ENCODE measurements at regions not wholly inside any gene's neighbourhood (a gene's known extent, or its start where the extent isn't known, plus 50 kb on each side); places are given as distances from the start of the nearest gene placed in this dataset.

DNA sequence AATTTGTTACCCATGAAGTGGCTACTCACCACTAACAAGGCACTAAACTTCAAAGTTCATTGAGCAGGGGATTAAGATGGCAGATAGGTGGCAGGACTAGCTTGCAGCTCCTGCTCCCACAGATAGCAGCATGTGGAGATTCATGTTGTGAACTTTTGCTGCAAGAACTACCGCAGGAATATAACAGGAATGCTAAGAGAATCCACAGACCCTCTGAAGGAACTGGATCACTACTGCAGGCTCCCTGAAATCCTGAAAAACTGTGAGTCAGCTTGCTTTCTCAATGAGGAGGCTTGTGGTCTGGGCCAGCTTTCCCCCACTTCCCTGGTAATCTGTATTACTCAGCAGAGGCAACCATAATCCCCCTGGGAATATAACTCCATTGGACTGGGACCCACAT, 118.5 kb upstream of the VCX2 start:
- intact Hi-C loops (cut with DNase I; ENCODE audit: low total_unique reads): no loop called here
- no peak for TF ChIP-seq POLR2A (IDR thresholded peaks at IDR 0.05)
- TF ChIP-seq, protein P1, sequence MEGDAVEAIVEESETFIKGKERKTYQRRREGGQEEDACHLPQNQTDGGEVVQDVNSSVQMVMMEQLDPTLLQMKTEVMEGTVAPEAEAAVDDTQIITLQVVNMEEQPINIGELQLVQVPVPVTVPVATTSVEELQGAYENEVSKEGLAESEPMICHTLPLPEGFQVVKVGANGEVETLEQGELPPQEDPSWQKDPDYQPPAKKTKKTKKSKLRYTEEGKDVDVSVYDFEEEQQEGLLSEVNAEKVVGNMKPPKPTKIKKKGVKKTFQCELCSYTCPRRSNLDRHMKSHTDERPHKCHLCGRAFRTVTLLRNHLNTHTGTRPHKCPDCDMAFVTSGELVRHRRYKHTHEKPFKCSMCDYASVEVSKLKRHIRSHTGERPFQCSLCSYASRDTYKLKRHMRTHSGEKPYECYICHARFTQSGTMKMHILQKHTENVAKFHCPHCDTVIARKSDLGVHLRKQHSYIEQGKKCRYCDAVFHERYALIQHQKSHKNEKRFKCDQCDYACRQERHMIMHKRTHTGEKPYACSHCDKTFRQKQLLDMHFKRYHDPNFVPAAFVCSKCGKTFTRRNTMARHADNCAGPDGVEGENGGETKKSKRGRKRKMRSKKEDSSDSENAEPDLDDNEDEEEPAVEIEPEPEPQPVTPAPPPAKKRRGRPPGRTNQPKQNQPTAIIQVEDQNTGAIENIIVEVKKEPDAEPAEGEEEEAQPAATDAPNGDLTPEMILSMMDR (IDR thresholded peaks at IDR 0.05): no peak

DNA sequence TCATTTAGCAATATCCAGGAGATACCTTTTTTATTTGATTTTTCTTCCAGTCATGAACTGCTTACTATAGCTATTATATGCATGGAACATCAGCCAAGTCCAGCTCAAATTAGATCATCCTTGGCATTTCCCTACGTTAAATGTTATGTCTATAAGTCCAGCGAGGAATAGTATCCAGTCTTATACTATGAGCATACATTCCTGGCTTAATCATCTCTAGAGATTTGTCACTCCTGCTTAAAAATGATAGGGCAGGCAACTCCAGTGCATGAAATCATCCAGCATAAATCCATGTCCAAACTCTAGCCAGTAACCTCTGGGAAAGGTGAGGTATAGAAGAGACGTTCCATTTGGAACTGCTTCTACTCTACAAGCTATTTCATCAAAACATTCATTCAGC, 126.7 kb upstream of the VCX2 start:
- H3K27me3 ChIP-seq: no peaks in the 10 kb centered on the region
- H3K9me3 ChIP-seq: no peaks in the 10 kb centered on the region
- TF ChIP-seq, protein P1 (IDR thresholded peaks at IDR 0.05): no peak
- no peak for TF ChIP-seq POLR2A (IDR thresholded peaks at IDR 0.05)
- intact Hi-C loops (cut with DNase I; ENCODE audit: low total_unique reads): no loop called here
- no peak for DNase-seq
- H3K27ac ChIP-seq: no peak overlapping the region
- no peaks in the 10 kb centered on the region for H3K4me1 ChIP-seq
- no peak overlapping the region for H3K4me3 ChIP-seq
- H3K36me3 ChIP-seq: no peaks in the 10 kb centered on the region

More for the DNA sequence above, 118.5 kb upstream of the VCX2 start:
- Histone ChIP-seq H3K4me3 (no peak overlapping the region), H3K27me3 (no peaks in the 10 kb centered on the region), H3K4me1 (no peaks in the 10 kb centered on the region), H3K27ac (no peak overlapping the region), H3K36me3 (no peaks in the 10 kb centered on the region), H3K9me3 (no peaks in the 10 kb centered on the region)
- DNase-seq: no peak

DNA sequence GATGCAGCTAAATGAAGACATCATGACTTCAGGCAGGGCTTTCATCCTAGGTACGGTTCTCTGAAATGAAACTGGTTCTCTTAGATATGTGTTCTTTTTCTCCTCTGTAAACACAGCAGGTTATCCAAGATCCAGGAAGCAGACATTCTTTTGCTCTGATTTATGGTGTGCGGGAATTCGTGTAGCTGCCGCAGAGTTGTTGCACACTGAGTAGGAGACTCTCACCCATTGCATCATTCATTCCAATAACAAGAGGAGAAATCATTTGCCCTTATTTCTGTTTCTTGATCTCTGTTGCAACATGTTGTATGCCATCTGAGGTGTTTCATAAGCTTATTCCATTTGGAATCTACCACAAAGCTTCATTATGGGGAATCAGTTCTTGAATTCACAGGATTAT, 133.6 kb upstream of the VCX2 start:
- intact Hi-C loops (cut with DNase I; ENCODE audit: low total_unique reads): no loop called here
- H3K27ac ChIP-seq: no peak overlapping the region
- no peaks in the 10 kb centered on the region for H3K27me3 ChIP-seq
- TF ChIP-seq, protein P1 (IDR thresholded peaks at IDR 0.05): no peak
- TF ChIP-seq POLR2A (IDR thresholded peaks at IDR 0.05): no peak
- H3K4me1 ChIP-seq: no peaks in the 10 kb centered on the region
- DNase-seq: no peak
- H3K9me3 ChIP-seq: no peaks in the 10 kb centered on the region
- H3K4me3 ChIP-seq: no peak overlapping the region
- H3K36me3 ChIP-seq: no peaks in the 10 kb centered on the region

- Histone ChIP-seq H3K4me1 (no peaks in the 10 kb centered on the region), H3K9me3 (no peaks in the 10 kb centered on the region), H3K27ac (peak overlapping the region in 1 of 2 donors; percentile 8), H3K27me3 (no peaks in the 10 kb centered on the region), H3K4me3 (no peak overlapping the region), H3K36me3 (no peaks in the 10 kb centered on the region)
- no peak for DNase-seq
- intact Hi-C loops (cut with DNase I; ENCODE audit: low total_unique reads): no loop called here
- TF ChIP-seq, protein P1 (IDR thresholded peaks at IDR 0.05): no peak
- no peak for TF ChIP-seq POLR2A (IDR thresholded peaks at IDR 0.05)
These were observed 134.3 kb upstream of the VCX2 start for GRCh38 chrX:8305350-8305749.

GRCh38 chrX:8306291-8306925, 135.3 kb upstream of the VCX2 start:
- TF ChIP-seq POLR2A (IDR thresholded peaks at IDR 0.05): no peak
- DNase-seq: no peak
- Histone ChIP-seq H3K4me1 (no peaks in the 10 kb centered on the region), H3K4me3 (no peak overlapping the region), H3K9me3 (no peaks in the 10 kb centered on the region), H3K27me3 (no peaks in the 10 kb centered on the region), H3K27ac (no peak overlapping the region), H3K36me3 (no peaks in the 10 kb centered on the region)
- intact Hi-C loops (cut with DNase I; ENCODE audit: low total_unique reads): no loop called here

DNA sequence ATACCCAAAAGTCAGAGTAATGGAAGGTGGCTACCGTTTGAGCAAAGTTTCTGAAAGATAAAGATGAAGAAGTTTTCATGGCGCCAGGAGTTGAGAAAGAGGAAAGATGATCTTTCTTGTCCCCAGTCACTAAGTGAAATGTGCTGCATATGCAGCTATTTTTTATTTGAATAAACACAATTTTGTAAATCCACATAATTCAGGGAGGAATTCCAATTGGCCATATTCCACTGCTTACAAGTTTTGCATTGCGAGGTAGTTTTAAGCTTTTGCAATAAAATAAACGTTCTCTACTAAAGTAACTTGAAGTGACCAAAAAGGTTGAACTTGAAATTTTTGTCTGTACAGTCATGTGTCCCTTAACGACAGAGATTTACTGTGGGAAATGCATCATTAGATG, 139.3 kb upstream of the VCX2 start:
- H3K4me1 ChIP-seq: no peaks in the 10 kb centered on the region
- intact Hi-C loops (cut with DNase I; ENCODE audit: low total_unique reads): no loop called here
- no peak overlapping the region for H3K27ac ChIP-seq
- DNase-seq: no peak
- no peak for TF ChIP-seq POLR2A (IDR thresholded peaks at IDR 0.05)
- TF ChIP-seq, protein P1 (IDR thresholded peaks at IDR 0.05): no peak
- H3K4me3 ChIP-seq: no peak overlapping the region
- no peaks in the 10 kb centered on the region for H3K27me3 ChIP-seq
- no peaks in the 10 kb centered on the region for H3K36me3 ChIP-seq
- H3K9me3 ChIP-seq: no peaks in the 10 kb centered on the region
